HCT116 (cell line): ENCODE measurements at regions not wholly inside any gene's neighbourhood (a gene's known extent, or its start where the extent isn't known, plus 50 kb on each side); places are given as distances from the start of the nearest gene placed in this dataset.

Source experiments
- EZH2 ChIP-seq: fragments of 200-600 bp; sonication (generic); IDR thresholded peaks from 2 replicates; pipeline ENCODE4 v1.6.1; 2017; ENCODE audit warnings: antibody characterized with exemption, mixed run types
- FOSL1 ChIP-seq: IDR thresholded peaks from 2 replicates; pipeline ENCODE4 v1.6.1; 2012; ENCODE audit warnings: low read depth
- JUND ChIP-seq: IDR thresholded peaks from 2 replicates; pipeline ENCODE4 v1.6.1; 2012
- POLR2A ChIP-seq: IDR thresholded peaks from 2 replicates; pipeline ENCODE4 v1.7.0; 2011; ENCODE audit warnings: borderline replicate concordance; ENCODE audit not compliant: insufficient read depth, insufficient read length; ENCODE audit errors: extremely low read depth
- POLR2AphosphoS5 ChIP-seq: IDR thresholded peaks from 2 replicates; pipeline ENCODE4 v1.6.1; 2011; ENCODE audit warnings: mild to moderate bottlenecking, low read depth, low read length, moderate library complexity
- RAD21 ChIP-seq: IDR thresholded peaks from 2 replicates; pipeline ENCODE4 v1.6.1; 2012; ENCODE audit warnings: low read depth, mild to moderate bottlenecking
- TCF7L2 ChIP-seq: IDR thresholded peaks from 2 replicates; pipeline ENCODE4 v1.7.0; 2011; ENCODE audit warnings: borderline replicate concordance, inconsistent platforms; ENCODE audit not compliant: insufficient read depth, insufficient read length; ENCODE audit errors: extremely low read depth
- YY1 ChIP-seq: IDR thresholded peaks from 2 replicates; pipeline ENCODE4 v1.6.1; 2011; ENCODE audit warnings: low read length, low read depth, moderate library complexity, mild to moderate bottlenecking; ENCODE audit not compliant: insufficient replicate concordance; ENCODE audit errors: extremely low read depth
- ZNF274 ChIP-seq: fragments of 200-500 bp; sonication (Bioruptor generic); IDR thresholded peaks from 2 replicates; pipeline ENCODE4 v1.6.1; 2014; ENCODE audit warnings: mild to moderate bottlenecking, low read depth, low read length, inconsistent platforms
- TF ChIP-seq, protein P1 (sequence below), 3 experiments: fragments of 200-600 bp in 1 of 3; sonication (generic) in 1 of 3; IDR thresholded peaks in 2 of 3; conservative IDR thresholded peaks in 1 of 3; 2 replicates each; pipeline ENCODE4 v1.5.1; 2012 to 2017; ENCODE audit warnings: low read depth in 2 of 3, low read length in 2 of 3, antibody characterized with exemption in 1 of 3, borderline replicate concordance in 1 of 3, control low read depth in 1 of 3, mild to moderate bottlenecking in 1 of 3, mixed read lengths in 1 of 3, mixed run types in 1 of 3, moderate library complexity in 1 of 3; ENCODE audit not compliant: insufficient read depth in 1 of 3
- TF ChIP-seq, protein P2 (sequence below): IDR thresholded peaks from 2 replicates; pipeline ENCODE4 v1.6.1; 2011; ENCODE audit warnings: mild to moderate bottlenecking, low read length, moderate library complexity; ENCODE audit not compliant: insufficient replicate concordance; ENCODE audit errors: extremely low read depth

DNA sequence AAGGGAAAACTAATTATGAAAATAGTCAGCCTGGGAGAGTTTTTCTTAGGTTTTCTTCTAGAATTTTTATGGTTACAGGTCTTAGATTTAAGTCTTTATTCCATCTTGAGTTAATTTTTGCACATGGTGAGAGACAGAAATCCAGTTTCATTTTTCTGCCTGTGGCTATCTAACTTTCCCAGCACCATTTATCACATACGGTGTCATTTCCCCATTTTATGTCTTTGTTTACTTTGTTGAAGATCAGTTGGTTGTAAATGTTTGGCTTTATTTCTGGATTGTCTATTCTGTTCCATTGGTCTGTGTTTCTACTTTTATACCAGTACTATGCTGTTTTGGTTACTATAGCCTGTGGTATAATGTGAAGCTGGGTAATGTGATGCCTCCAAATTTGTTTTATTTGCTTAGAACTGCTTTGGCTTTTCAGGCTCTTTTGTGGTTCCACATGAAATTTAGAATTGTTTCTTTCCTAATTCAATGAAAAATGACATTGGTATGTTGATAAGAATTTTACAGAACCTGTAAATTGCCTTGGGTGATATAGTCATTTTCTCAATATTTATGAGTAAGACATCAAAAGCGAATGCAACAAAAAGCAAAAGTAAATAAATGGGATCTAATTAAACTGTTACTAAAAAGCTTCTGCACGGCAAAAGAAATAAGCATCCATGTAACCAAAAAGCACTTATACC, 146.1 kb upstream of the NOL4 start:
- TF ChIP-seq, protein P1, sequence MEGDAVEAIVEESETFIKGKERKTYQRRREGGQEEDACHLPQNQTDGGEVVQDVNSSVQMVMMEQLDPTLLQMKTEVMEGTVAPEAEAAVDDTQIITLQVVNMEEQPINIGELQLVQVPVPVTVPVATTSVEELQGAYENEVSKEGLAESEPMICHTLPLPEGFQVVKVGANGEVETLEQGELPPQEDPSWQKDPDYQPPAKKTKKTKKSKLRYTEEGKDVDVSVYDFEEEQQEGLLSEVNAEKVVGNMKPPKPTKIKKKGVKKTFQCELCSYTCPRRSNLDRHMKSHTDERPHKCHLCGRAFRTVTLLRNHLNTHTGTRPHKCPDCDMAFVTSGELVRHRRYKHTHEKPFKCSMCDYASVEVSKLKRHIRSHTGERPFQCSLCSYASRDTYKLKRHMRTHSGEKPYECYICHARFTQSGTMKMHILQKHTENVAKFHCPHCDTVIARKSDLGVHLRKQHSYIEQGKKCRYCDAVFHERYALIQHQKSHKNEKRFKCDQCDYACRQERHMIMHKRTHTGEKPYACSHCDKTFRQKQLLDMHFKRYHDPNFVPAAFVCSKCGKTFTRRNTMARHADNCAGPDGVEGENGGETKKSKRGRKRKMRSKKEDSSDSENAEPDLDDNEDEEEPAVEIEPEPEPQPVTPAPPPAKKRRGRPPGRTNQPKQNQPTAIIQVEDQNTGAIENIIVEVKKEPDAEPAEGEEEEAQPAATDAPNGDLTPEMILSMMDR (IDR thresholded peaks at IDR 0.05 in 2 of 3, conservative IDR thresholded peaks at IDR 0.05 in 1 of 3; ENCODE audit: borderline replicate concordance in 1 of 3, insufficient read depth in 1 of 3, low read depth in 2 of 3, low read length in 2 of 3), result no peak
- no peak for TF ChIP-seq POLR2A
- no peak for TF ChIP-seq POLR2AphosphoS5
- TF ChIP-seq, protein P2, sequence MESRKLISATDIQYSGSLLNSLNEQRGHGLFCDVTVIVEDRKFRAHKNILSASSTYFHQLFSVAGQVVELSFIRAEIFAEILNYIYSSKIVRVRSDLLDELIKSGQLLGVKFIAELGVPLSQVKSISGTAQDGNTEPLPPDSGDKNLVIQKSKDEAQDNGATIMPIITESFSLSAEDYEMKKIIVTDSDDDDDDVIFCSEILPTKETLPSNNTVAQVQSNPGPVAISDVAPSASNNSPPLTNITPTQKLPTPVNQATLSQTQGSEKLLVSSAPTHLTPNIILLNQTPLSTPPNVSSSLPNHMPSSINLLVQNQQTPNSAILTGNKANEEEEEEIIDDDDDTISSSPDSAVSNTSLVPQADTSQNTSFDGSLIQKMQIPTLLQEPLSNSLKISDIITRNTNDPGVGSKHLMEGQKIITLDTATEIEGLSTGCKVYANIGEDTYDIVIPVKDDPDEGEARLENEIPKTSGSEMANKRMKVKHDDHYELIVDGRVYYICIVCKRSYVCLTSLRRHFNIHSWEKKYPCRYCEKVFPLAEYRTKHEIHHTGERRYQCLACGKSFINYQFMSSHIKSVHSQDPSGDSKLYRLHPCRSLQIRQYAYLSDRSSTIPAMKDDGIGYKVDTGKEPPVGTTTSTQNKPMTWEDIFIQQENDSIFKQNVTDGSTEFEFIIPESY, result no peak
- TF ChIP-seq RAD21, result no peak
- TF ChIP-seq YY1, result no peak
- TF ChIP-seq EZH2, result no peak
- TF ChIP-seq ZNF274, result no peak
- TF ChIP-seq JUND, result no peak
- no peak for TF ChIP-seq FOSL1
- TF ChIP-seq TCF7L2, result no peak
